Activated T-cell treated with anti-CD3 and anti-CD28 coated beads, Interleukin-2, amount 50 U/mL, for 24 hours (primary cell): ENCODE measurements at regions not wholly inside any gene's neighbourhood (a gene's known extent, or its start where the extent isn't known, plus 50 kb on each side); places are given as distances from the start of the nearest gene placed in this dataset.
"Not testable (repeated sequence)": the region's sequence is repeated elsewhere in the genome, so short reads cannot be mapped to it uniquely, and the experiment has no call there.

ENCODE experiments used
- DNase-seq: peaks from one replicate; pipeline ENCODE4 v3.0.0-alpha.2; 2020
- H3K27ac Mint-ChIP-seq: 2 replicates; pipeline ENCODE4 v1.8.0; 2020; ENCODE audit warnings: mild to moderate bottlenecking, mixed read lengths
- H3K27me3 Mint-ChIP-seq: 2 replicates; pipeline ENCODE4 v1.8.0; 2020; ENCODE audit warnings: mixed read lengths
- H3K36me3 Mint-ChIP-seq: 2 replicates; pipeline ENCODE4 v1.8.0; 2020; ENCODE audit warnings: low read depth, mixed read lengths
- H3K4me1 Mint-ChIP-seq: 2 replicates; pipeline ENCODE4 v1.8.0; 2020; ENCODE audit warnings: low read depth, mixed read lengths
- H3K4me3 Mint-ChIP-seq: 2 replicates; pipeline ENCODE4 v1.8.0; 2020; ENCODE audit warnings: mild to moderate bottlenecking, moderate library complexity, mixed read lengths
- H3K9me3 Mint-ChIP-seq: 2 replicates; pipeline ENCODE4 v1.8.0; 2020; ENCODE audit warnings: mixed read lengths

DNA sequence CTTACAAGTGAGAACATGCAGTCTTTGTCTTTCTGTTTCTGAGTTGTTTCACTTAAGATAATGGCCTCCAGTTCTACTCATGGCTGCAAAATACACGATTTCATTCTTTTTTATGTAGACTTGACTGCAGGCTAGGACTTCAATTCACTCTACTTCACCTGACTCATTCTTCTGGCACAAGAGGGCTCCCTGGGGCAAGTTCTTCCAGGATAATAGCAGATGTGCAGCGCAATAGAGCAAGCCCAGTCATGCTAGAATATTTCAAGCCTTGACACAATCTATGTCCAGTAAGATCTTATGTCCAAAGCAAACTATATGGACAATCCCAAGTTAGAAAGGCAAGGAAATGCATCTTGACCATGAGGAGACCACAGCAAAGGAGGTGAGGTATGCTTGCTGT lies 211.7 kb upstream of the GADL1 start:
- Mint-ChIP-seq H3K4me1 (peaks cover 39% of the 10 kb centered on the region), H3K36me3 (no peaks in the 10 kb centered on the region), H3K27ac (no peak overlapping the region), H3K27me3 (no peaks in the 10 kb centered on the region), H3K4me3 (no peak overlapping the region), H3K9me3 (peaks cover 7% of the 10 kb centered on the region)
- DNase-seq, result no peak

DNA sequence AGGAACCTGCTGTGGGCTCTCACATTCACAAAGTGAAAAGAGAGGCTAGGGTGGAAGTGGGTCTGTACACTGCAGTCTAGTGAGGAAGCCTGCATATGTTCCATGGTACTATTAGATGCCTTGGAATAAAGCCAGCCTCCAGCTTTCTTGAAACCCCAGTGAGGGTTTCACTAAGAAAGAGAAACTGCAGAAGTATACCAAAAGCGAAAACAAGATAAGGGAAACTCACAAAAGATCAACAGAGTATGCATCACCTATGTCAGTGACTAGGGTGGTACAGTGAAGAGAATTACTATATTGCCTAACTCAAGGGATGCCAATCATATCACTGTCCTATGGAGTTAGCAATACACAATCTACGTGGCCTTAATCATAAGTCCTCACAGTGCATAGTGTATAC lies 212.5 kb upstream of the GADL1 start:
- DNase-seq, result no peak
- Mint-ChIP-seq H3K36me3 (no peaks in the 10 kb centered on the region), H3K27me3 (no peaks in the 10 kb centered on the region), H3K4me1 (peaks cover 34% of the 10 kb centered on the region), H3K9me3 (peaks cover 2% of the 10 kb centered on the region), H3K27ac (peak overlapping the region; percentile 16), H3K4me3 (no peak overlapping the region)

DNA sequence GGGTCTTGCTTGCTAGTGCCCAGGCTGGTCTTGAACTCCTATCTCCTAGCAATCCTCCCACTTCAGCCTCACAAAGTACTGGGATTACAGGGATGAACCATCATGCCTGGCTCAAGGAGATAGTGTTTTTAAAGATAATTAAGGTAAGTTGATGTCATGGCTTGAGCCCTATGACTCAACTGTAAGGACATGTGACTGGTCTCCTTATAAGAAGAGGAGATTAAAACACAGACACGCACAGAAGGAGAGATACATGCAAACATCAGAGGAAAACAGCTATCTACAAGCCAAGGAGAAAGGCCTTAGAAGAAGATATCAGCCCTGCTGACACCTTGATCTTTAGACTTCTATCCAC lies 220.4 kb upstream of the GADL1 start:
- H3K4me1 Mint-ChIP-seq, result no peaks in the 10 kb centered on the region
- no peaks in the 10 kb centered on the region for H3K27me3 Mint-ChIP-seq
- DNase-seq, result no peak

GRCh38 chr3:31115531-31115930 lies 221.1 kb upstream of the GADL1 start:
- not testable (repeated sequence) for H3K27ac Mint-ChIP-seq, DNase-seq, H3K27me3 Mint-ChIP-seq, H3K4me3 Mint-ChIP-seq, H3K9me3 Mint-ChIP-seq, H3K36me3 Mint-ChIP-seq, H3K4me1 Mint-ChIP-seq

More for the DNA sequence above, 220.4 kb upstream of the GADL1 start:
- H3K36me3 Mint-ChIP-seq, result no peaks in the 10 kb centered on the region
- H3K4me3 Mint-ChIP-seq, result no peak overlapping the region
- H3K27ac Mint-ChIP-seq, result no peak overlapping the region
- peaks cover 7% of the 10 kb centered on the region for H3K9me3 Mint-ChIP-seq

DNA sequence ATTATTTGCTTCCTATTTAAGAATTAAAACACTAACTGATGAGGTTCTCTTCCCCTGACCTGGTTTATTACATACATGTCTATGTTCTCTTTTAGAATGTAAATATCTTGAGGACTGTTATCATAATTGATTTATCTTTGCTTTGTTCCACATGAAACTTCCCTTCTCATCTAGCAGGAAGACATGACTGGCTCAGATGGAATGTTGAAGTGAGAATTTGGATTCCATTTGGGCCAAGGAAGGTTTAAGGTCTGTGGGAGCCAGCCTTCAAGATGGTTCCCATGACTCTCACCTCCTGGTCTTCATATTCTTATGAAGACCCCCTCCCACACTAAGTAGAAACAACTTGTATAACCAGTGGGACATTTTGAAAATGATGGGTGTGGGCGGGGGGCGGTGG lies 222.2 kb upstream of the GADL1 start:
- H3K4me3 Mint-ChIP-seq, result no peak overlapping the region
- no peaks in the 10 kb centered on the region for H3K36me3 Mint-ChIP-seq
- no peak overlapping the region for H3K27ac Mint-ChIP-seq
- H3K9me3 Mint-ChIP-seq, result peaks cover 7% of the 10 kb centered on the region
- no peak for DNase-seq
- H3K4me1 Mint-ChIP-seq, result no peaks in the 10 kb centered on the region
- no peaks in the 10 kb centered on the region for H3K27me3 Mint-ChIP-seq

DNA sequence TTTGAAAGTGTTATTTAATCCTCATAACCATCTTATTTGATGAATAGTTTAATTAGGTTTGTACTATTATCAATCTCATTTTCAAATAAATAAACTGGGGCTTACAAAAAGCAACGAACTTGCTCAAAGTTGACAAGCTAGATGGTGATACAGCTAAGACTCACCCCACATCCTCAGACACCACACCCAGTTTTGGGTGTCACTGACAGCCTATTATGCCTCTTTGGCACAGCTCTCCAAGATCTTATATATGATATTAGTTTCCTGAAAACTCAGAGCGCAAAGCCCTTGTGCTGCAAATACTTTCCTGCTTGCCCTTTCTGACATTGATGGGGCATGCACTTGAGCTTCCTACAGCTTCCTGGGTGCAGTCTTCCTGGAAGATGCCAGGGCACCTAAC lies 223.4 kb upstream of the GADL1 start:
- Mint-ChIP-seq H3K4me3 (no peak overlapping the region), H3K36me3 (no peaks in the 10 kb centered on the region), H3K9me3 (peaks cover 7% of the 10 kb centered on the region)

DNA sequence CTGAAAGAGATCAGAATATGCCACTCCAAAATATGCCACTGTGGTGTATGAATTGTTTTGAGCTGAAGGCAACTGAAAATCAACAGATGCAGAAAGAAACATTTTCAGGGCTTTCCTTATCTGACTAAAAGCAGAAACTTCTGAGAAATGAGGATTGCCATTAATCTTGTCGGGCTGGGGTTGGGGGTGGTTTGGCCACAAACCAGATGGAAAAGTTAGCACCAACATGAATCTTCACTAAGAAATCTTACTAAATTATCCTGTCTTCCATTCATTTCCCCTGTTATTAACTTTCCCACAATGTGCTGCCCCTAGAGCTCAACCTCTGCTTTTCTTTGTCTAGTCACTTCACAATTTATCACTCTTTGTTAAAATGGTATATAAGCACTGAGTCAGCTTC lies 229.9 kb upstream of the GADL1 start:
- Mint-ChIP-seq H3K27me3 (no peaks in the 10 kb centered on the region), H3K9me3 (peaks cover 17% of the 10 kb centered on the region), H3K36me3 (peaks cover 3% of the 10 kb centered on the region), H3K27ac (no peak overlapping the region), H3K4me1 (peaks cover 1% of the 10 kb centered on the region), H3K4me3 (no peak overlapping the region)
- DNase-seq, result no peak

More for the DNA sequence above, 223.4 kb upstream of the GADL1 start:
- Mint-ChIP-seq H3K27ac (no peak overlapping the region), H3K27me3 (no peaks in the 10 kb centered on the region), H3K4me1 (no peaks in the 10 kb centered on the region)
- DNase-seq, result no peak

GRCh38 chr3:31125413-31126020 lies 231.1 kb upstream of the GADL1 start:
- Mint-ChIP-seq H3K4me3 (no peak overlapping the region), H3K36me3 (peaks cover 3% of the 10 kb centered on the region), H3K4me1 (peaks cover 1% of the 10 kb centered on the region), H3K27me3 (no peaks in the 10 kb centered on the region), H3K27ac (no peak overlapping the region), H3K9me3 (peaks cover 16% of the 10 kb centered on the region)
- no peak for DNase-seq

DNA sequence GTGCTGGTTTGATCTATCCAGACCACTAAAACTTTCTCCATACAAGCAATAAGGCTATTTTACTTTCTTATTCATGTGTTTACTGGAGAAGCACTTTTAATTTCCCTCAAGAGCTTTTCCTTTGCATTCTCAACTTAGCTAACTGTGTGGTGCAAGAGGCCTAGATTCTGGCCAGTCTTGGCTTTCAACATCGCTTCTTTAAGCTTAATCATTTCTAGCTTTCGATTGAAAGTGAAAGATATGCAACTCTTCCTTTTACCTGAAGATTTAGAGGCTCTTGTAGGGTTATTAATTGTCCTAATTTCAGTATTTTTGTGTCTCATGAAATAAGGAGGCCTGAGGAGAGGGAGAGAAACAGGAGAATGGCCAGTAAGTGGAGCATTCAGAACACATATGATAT lies 234.8 kb upstream of the GADL1 start:
- H3K27ac Mint-ChIP-seq, result no peak overlapping the region
- peaks cover 1% of the 10 kb centered on the region for H3K4me1 Mint-ChIP-seq
- H3K36me3 Mint-ChIP-seq, result peaks cover 3% of the 10 kb centered on the region
- peaks cover 11% of the 10 kb centered on the region for H3K9me3 Mint-ChIP-seq
- H3K4me3 Mint-ChIP-seq, result no peak overlapping the region
- H3K27me3 Mint-ChIP-seq, result no peaks in the 10 kb centered on the region
- DNase-seq, result no peak

- H3K27me3 Mint-ChIP-seq, result no peaks in the 10 kb centered on the region
- no peak overlapping the region for H3K4me3 Mint-ChIP-seq
- H3K36me3 Mint-ChIP-seq, result no peaks in the 10 kb centered on the region
- no peaks in the 10 kb centered on the region for H3K4me1 Mint-ChIP-seq
- no peak for DNase-seq
- no peak overlapping the region for H3K27ac Mint-ChIP-seq
- no peaks in the 10 kb centered on the region for H3K9me3 Mint-ChIP-seq
These were observed 237.8 kb upstream of the GADL1 start for GRCh38 chr3:31132132-31132769.

GRCh38 chr3:31133541-31133940 lies 239.1 kb upstream of the GADL1 start:
- Mint-ChIP-seq H3K4me3 (no peak overlapping the region), H3K27ac (no peak overlapping the region), H3K4me1 (no peaks in the 10 kb centered on the region), H3K9me3 (no peaks in the 10 kb centered on the region), H3K27me3 (no peaks in the 10 kb centered on the region), H3K36me3 (no peaks in the 10 kb centered on the region)
- DNase-seq, result no peak

- Mint-ChIP-seq H3K27me3 (no peaks in the 10 kb centered on the region), H3K9me3 (no peaks in the 10 kb centered on the region), H3K4me1 (no peaks in the 10 kb centered on the region), H3K36me3 (no peaks in the 10 kb centered on the region), H3K27ac (no peak overlapping the region), H3K4me3 (no peak overlapping the region)
- DNase-seq, result no peak
These were observed 241.1 kb upstream of the GADL1 start for GRCh38 chr3:31135546-31135945.

DNA sequence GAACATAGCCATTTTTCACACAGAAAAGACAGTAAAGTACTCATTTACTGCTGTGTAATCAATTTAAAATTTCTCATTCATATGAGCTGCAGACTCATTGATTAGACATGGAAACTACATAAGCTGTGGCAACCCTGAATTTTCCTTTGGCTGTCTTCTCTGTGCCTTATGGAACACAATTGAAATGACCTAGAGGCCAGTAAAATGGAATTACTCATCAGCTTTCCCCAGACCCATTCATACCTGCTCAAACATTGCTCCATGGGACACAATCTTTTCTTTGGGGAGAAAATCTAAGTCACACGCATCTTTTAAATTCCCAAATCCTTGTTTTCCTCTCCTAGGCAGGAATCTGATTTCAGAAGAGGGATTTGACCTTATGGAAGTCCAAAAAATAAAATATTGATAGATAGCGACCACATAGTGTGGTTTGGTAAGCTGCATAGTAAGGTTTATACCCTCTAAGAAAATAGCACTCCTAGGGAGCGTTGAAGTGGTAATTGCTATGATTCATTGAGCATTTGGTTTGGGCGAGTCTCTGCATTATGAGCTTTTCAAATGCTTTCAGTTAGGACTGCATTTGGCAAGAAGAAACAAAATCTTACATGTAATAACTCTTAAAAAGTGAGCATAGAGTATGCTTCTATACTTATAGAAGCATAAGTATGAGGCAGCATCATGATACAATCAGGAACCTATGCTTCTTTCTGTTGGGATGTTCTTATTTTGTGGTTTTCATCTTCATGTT lies 243.4 kb upstream of the GADL1 start:
- H3K4me1 Mint-ChIP-seq, result no peaks in the 10 kb centered on the region
- H3K27me3 Mint-ChIP-seq, result no peaks in the 10 kb centered on the region
- H3K36me3 Mint-ChIP-seq, result no peaks in the 10 kb centered on the region
- no peak for DNase-seq
- H3K27ac Mint-ChIP-seq, result no peak overlapping the region
- no peaks in the 10 kb centered on the region for H3K9me3 Mint-ChIP-seq
- H3K4me3 Mint-ChIP-seq, result no peak overlapping the region

GRCh38 chr3:31140470-31140869 lies 246.0 kb upstream of the GADL1 start:
- Mint-ChIP-seq H3K27ac (no peak overlapping the region), H3K36me3 (no peaks in the 10 kb centered on the region), H3K9me3 (no peaks in the 10 kb centered on the region), H3K4me1 (no peaks in the 10 kb centered on the region), H3K27me3 (no peaks in the 10 kb centered on the region), H3K4me3 (no peak overlapping the region)
- DNase-seq, result no peak

DNA sequence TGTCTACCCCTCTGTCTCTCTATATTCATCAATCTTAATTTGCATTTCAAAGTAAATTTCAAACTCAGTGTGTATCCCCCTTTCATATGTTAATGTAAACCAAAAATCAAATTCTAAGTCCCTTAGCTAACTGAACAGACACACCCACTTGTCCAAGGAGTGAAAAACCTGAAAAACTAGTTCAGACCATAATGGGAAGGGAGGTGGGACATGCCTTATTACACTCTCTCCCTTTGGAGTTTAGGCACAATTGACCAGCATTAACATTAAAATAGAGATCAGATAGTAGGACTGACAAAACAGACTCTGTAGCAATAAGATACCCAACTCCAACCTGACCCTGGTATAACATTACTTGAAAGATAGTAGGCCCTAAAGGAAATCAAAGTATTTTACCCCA lies 247.7 kb upstream of the GADL1 start:
- no peak for DNase-seq
- Mint-ChIP-seq H3K4me3 (no peak overlapping the region), H3K27me3 (no peaks in the 10 kb centered on the region), H3K9me3 (no peaks in the 10 kb centered on the region), H3K4me1 (no peaks in the 10 kb centered on the region), H3K36me3 (no peaks in the 10 kb centered on the region), H3K27ac (no peak overlapping the region)
